Sigmoid colon (tissue), 4 donors: ENCODE measurements at regions not wholly inside any gene's neighbourhood (a gene's known extent, or its start where the extent isn't known, plus 50 kb on each side); places are given as distances from the start of the nearest gene placed in this dataset.

ENCODE experiments used
- EP300 ChIP-seq, 4 donors: sonication (generic); formaldehyde crosslinking; IDR thresholded peaks; one replicate each; pipeline ENCODE4 v1.6.1; 2017; ENCODE audit warnings: antibody characterized with exemption in 4 of 4
- TF ChIP-seq, protein P1 (sequence below), 4 experiments: fragments of 450-650 bp in 3 of 4; fragments of 200-600 bp in 1 of 4; IDR thresholded peaks; one replicate each; pipeline ENCODE4 v1.5.1; 2016 to 2019; ENCODE audit warnings: antibody characterized with exemption in 4 of 4, mild to moderate bottlenecking in 3 of 4, moderate library complexity in 2 of 4

DNA sequence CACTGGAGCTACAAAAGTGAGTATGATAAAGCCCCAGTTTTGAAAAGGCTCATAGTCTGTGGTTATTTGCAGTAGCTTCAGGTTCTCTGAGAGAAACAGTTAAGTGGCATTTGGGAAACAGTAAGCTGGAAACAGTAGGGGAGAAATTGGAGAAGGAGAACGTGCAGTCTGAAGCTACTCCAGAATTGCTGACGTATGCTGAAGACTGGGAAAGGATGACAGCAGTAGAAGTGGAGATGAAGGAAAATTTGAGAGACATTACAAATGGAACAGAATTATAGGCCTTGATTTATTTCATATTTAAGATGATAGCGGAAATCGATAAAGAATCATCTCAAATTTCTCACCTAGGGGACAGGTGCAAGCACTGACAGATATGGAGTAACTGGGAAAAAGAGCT, 248.8 kb downstream of the CAAP1 start:
- TF ChIP-seq, protein P1, sequence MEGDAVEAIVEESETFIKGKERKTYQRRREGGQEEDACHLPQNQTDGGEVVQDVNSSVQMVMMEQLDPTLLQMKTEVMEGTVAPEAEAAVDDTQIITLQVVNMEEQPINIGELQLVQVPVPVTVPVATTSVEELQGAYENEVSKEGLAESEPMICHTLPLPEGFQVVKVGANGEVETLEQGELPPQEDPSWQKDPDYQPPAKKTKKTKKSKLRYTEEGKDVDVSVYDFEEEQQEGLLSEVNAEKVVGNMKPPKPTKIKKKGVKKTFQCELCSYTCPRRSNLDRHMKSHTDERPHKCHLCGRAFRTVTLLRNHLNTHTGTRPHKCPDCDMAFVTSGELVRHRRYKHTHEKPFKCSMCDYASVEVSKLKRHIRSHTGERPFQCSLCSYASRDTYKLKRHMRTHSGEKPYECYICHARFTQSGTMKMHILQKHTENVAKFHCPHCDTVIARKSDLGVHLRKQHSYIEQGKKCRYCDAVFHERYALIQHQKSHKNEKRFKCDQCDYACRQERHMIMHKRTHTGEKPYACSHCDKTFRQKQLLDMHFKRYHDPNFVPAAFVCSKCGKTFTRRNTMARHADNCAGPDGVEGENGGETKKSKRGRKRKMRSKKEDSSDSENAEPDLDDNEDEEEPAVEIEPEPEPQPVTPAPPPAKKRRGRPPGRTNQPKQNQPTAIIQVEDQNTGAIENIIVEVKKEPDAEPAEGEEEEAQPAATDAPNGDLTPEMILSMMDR (IDR thresholded peaks at IDR 0.05): no peak
- TF ChIP-seq EP300 (IDR thresholded peaks at IDR 0.05): no peak
